GM21786 (cell line): ENCODE measurements at regions not wholly inside any gene's neighbourhood (a gene's known extent, or its start where the extent isn't known, plus 50 kb on each side); places are given as distances from the start of the nearest gene placed in this dataset.
"Not testable (repeated sequence)": the region's sequence is repeated elsewhere in the genome, so short reads cannot be mapped to it uniquely, and the experiment has no call there.

Source experiments
- ATAC-seq: cut with Tn5 transposase; IDR thresholded peaks from one replicate; pipeline ENCODE4 v1.9.1; 2021; ENCODE audit not compliant: unreplicated experiment

DNA sequence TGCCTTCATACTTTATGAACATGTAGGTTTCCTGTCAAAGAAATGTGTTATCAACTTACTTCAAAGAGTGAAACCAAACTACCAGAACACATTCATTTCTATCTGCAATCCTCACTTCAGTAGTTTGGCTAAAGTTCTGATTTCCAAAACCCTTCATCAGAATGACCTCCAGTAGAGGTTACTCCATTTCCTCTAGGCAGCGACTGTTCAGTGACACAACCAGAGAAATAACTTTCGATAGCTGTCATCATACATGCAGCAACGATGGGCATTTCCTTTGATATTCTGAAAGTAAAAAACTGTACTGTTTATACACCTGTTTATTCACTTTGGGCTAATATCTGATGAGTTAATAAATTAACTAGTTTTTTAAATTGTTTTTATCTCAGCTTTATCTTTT lies 532.5 kb upstream of the IZUMO3 start:
- no peak for ATAC-seq

DNA sequence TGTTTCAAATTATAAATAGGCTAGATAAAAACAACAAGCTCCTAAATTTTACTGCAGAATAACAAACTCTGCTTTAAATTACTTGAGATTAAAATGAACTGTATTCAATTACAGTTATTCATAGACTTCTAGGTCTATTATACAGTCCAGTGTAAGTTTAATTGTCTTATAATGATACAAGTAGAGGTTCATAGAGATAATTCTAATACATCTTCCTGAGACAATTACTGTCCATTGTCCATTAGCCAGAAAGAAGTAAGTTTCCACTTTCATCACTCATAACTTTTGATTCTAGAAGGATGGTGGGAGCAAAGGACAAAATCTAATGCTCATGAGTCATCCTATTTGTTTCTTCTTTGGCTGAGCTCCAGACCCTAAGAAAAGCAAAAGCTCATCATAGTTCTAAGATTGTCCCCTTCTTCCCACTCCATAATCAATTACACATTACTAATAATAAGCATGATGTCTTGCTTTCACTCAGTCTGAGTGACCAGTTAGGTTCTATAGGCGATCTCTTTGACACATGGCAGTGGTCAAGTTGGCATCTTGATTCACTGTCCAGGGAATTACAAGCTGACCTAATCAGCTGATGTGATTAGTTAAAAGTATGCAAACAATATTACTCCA lies 502.5 kb upstream of the IZUMO3 start:
- no peak for ATAC-seq

DNA sequence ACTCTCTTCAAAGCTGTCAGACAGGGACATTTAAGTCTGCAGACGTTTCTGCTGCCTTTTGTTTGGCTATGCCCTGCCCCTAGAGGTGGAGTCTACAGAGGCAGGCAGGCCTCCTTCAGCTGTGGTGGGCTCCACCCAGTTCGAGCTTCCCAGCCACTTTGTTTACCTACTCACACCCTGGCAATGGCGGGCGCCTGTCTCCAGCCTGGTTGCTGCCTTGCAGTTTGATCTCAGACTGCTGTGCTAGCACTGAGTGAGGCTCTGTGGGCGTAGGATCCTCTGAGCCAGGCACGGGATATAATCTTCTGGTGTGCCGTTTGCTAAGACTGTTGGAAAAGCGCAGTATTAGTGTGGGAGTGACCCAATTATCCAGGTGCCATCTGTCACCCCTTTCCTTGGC lies 499.8 kb upstream of the IZUMO3 start:
- ATAC-seq: not testable (repeated sequence)

DNA sequence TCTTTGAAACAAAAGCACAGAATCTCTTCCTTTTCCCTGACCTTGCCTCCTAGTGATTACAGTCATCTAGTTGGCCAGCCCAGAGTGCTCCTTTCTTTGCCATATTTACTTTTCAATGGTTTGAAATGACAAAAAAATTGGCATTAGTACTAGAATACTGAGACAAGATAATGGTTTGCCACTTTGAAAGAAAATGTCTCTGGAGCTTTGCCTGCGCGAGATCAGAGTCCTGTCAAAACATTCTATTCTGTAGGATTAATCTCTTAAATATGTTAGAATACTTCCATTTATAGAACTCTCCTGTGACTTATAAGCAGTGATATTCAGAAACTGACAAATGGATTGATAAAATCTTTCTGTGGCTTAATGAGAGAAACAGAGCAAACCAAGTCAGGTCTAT lies 484.0 kb upstream of the IZUMO3 start:
- ATAC-seq: no peak

DNA sequence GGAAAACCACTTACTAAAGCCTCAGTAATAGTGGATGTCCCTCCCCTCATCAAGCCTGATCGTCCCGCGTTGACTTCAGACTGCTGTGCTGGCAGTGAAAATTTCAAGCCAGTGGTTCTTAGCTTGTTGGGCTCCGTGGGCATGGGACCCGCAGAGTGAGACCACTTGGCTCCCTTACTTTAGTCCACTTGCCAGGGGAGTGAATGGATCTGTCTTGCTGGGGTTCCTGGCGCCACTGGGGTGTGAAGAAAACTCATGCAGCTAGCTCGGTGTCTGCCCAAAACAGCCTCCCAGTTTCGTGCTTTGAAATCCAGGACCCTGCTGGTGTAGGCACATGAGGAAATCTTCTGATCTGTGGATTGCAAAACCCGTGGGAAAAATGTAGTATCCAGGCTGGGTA lies 480.0 kb upstream of the IZUMO3 start:
- no peak for ATAC-seq

DNA sequence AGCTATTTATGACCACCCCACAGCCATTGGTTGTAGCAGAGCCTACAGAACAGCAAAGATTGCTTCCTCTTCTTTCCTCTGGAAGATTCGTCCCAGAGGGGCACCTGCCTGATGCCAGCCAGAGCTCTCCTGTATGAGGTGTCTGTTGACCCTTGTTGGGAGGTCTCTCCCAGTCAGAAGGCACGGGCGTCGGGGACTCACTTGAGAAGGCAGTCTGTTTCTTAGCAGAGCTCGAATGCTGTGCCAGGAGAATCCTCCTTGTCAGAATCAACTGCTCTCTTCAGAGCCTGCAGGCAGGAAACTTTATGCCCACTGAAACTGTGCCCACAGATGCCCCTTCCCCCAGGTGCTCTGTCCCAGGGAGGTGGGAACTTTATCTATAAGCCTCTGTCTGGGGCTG lies 479.5 kb upstream of the IZUMO3 start:
- no peak for ATAC-seq

DNA sequence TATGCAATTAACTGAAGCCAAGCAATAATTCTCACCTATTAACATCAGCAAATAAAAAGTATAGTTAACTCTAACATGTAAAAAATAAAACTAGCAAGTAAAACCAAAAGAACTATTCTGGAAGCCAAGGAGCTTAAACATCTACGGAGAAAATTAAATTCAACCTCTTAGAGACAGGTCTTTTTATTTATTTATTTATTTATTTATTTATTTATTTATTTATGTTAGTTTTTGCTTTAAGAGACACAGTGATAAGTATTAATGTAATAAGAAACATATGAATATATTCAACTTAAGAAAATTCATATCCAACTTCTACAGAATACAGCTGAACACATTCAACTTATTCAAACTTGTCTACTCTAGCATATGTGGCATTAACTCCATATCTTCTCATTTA lies 472.1 kb upstream of the IZUMO3 start:
- no peak for ATAC-seq

DNA sequence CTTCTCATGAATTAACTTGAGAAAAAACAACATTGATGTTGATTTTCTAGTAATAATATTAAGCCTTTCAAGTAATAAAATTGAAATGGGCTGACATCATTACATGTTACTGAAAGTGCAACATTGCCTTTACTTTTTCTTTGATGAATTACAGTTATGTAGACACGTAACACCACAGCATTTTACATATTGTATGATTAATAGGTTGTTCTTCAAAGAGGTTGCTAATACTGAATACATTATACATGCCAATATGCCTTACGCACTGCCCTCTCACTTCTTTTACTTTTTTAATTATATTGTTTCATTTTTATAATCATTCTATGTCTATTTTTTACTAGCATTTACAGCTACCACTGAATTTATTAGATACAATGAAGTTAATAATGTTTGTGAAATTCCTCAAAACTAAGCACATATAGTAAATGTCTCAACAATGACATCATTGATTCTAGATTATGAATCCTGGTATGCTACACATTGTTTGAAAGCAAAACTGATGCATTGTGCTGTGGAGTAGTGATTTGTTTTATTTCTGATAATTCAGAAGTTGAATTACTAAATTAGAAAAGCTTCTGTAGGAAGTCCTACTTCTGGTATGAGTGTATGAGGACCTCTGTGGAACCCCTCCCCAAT lies 464.4 kb upstream of the IZUMO3 start:
- ATAC-seq: no peak

DNA sequence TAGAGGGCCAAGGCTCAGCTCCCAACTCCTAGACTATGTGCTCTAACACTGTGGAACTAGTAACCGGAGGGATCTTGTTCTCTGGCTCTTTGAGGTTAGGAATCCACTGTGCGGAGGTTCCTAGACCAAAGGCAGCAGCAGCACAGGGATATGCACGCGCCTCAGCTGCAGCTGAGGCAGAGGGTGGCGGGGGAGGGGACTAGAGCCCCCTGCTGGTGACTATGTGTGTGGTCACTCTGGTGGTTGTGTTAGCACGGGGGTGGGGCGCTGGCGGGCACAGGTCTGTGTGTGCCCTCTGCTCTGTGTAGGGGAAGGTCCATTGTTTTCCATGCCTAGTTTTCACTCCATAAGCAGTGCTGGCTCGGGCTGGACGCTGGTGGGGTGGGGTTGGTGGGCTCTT lies 458.0 kb upstream of the IZUMO3 start:
- no peak for ATAC-seq

DNA sequence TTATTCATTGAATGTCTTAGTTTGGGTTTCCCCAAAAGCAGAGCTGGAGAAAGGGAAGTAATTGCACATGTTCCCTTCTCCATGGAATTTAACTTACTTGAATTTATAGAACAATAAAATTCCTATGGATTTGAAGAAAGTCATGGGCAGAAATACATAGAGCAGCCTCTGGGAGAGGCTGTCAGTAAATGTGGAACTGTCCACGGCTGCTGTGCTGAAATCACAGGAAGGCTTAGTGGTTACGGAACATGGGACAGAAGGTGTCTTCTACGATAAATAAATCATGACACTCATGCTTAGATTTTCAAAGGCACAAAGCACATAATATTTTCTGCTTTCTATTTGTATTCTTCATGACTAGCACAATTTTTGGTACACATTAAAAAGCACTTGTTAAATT lies 440.6 kb upstream of the IZUMO3 start:
- ATAC-seq: no peak

DNA sequence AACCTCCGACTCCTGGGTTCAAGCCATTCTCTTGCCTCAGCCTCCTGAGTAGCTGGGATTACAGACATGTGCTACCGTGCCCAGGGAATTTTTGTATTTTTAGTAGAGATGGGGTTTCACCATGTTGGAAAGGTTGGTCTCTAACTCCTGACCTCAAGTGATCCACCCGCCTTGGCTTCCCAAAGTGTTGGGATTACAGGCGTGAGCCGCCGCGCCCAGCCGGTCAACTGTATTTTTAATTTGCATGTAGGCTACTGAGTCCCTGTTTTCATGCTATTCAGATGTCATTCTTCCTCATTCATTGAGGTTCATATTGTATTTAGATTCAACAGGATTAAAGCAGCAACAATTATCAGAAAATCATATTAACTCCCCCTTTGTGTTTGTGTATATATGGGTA lies 425.1 kb upstream of the IZUMO3 start:
- not testable (repeated sequence) for ATAC-seq

DNA sequence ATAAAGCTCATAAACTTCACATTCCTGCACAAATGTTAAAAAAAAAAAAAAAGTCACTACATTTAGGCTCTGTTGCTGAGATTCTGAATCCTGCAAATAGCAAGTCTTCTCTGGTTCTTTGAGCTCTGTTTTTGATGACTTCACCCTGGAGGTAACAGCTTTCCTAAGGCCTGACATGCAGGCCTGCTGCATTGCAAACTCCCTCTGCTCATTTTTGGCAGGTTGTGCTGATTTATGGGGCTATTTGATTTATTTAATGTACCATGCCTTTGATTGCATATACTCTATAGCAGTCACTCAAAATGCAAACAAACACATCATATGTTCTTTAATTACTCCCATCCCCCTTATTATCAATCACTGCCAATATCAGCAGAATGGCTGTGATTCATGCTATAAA lies 416.1 kb upstream of the IZUMO3 start:
- ATAC-seq: no peak

DNA sequence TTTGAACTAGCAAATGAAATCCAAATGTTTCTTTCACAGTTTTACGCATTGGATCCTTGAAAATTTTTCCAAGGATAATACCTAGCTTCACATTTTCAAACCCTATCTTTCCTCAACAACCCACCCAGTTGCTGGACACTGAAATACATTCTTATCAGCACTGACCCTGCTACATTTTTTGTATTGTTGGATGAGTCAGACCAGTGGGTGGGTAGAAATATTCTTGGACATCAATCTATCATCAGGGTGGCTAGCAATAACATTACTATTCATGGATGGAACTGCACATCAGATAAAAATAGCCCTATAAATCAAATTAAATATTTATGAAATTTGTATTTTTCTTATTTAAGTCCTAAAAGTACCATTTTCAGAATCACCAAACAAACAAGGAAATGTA lies 407.4 kb upstream of the IZUMO3 start:
- no peak for ATAC-seq

DNA sequence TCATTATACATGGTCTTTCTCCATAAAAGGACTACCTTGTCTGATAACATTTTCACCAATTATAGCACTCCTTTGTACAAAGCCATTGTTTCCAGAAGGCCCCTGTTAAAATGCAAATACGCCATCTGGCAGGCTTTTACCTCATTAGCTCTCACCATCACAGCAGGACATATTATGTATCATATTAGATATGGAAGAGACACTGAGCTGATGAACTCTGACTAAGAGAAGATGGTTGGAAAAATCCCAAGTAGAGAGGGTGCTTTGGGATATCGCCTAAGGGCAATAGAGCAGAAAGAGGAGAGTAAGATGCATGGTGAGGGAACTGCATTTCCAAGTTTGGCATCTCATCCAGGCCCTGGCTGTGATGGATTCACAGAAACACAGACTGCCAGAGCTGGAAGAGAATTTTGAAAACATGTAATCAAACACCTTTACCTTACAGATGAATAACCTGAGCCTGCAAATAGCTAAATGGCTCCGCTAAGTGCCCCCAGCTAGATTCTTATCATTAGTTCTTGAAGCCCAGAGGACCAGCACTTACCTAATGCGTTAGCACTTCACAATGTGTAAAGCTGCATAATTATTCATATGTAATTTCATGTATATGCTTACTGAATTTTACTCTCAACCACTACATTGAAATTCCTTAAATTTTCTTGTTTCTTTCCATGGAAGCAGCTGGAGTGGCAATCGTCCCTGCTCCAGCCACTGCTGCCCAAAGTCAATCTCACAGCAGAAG lies 393.6 kb upstream of the IZUMO3 start:
- ATAC-seq: no peak

DNA sequence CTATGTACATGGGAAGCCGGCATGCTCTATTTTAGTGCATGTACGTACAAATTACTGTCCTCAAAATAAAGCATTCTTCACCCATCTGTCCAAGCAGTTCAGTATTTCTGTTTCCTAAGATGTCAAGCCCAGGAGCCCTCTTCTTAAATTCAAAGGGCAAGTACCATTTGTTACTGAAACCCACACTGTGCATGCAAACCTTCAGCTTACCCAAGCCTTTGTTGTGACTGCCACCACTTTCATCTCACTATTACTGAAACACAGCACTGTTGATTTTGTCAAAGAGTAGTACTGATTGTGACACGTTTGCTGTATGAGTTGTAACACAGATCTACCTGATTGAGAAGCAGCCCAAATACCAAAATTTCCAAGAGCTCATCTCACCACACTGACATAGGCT lies 390.4 kb upstream of the IZUMO3 start:
- no peak for ATAC-seq

DNA sequence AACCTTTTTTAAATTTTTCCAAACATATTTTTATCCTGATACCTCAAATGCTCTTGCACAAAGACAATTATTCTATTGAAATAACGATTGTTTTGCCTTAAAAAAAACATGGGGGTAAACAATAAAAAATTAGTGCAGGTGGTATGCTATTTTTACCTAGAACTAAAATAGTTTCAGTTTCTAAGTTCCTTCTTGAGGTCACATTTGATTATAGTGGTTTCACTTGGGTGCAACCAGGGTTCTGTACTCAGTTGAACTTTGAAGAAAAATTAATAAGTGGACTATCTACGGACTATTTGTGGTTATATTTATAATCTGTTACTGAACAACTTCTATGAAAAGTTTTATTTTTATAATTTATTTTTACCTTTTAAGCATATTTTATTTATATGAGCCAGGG lies 387.1 kb upstream of the IZUMO3 start:
- ATAC-seq: peak; percentile 67

DNA sequence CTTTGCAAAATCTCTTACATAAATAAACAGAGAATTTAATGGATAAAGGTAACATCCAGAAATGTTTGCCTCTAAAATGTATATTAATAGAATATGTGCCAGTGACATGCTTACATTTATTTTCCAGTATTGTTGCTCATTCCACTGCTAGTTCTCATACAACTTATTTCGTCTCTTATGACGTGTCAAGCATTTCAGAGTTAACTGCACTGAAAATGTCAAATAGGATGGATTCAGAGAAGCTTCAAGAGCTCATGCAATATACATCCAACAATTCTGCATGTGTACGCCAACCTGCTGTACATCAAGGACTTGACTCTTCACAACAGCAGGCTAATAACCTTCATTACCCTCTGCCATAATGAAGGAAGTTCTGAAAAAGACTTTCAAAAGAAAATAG lies 386.2 kb upstream of the IZUMO3 start:
- ATAC-seq: no peak

DNA sequence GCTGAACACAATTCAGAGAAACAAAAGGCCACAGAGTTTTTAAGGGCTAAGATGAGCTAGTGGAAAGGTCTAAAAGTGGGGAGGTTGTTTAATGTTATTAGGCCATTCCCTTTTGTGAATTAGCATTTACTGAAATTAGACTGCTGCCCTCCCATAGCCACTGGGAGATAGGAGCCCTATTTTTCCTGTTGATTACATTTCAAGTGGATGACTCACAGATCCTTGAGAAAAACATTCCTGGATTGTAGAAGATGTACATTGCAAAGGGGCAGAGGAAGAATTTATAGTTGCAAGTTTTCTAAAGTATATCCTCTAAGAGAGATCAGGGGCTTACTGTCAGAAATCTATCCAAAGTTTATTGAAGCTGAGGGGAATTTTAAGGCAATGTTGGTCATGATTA lies 367.1 kb upstream of the IZUMO3 start:
- ATAC-seq: no peak

DNA sequence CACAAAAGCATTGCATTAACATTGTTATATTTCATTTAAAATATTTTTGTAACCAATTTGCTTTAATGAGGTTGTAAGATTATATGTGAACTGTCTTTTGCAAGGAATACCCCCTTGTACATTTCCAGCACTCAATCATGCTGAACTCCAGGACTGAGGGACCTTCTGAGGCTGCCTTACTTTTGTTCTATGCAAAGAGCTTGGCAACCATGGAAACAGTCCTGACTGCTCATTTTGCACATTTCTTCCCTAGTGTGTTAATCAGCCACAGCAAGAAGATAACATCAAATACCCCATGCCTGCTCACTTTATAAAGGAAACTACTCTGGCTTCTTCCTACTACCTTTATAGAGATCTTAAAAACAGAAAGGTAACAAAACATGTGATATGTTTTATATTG lies 355.6 kb upstream of the IZUMO3 start:
- ATAC-seq: no peak

DNA sequence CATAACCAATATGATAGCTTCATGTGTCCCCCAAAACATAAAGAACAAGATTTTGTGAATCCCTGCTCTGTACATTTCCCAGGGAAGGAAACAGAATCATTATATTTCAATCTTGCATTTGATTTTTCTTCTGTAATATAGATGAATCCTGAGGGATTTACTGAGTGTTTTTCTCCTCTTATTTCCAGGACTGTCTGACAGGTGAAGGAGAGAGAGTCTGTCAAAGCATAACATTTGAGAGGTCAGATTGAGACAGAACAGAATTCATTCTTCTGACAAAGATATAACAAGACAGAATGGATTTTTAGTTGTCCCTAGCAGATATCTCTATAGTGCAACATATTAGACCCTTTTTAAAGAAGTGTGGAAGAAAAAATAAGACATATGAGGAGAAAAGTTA lies 354.5 kb upstream of the IZUMO3 start:
- ATAC-seq: no peak

DNA sequence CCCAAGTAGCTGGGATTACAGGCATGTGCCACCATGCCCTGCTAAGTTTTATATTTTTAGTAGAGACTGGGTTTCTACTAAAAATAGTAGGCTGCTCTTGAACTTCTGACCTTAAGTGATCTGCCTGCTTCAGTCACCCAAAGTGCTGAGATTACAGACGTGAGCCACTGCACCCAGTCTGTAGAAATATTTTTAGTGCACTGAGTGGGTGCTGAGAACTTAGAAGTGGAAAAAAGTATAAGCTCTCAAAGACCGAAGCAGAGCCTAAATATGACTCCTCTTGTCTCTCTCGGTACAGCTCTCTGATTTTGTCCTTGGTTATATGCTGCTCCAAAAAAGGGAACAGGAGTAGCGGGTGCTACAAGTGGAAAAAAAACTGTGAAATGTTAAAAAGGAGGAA lies 353.8 kb upstream of the IZUMO3 start:
- no peak for ATAC-seq

DNA sequence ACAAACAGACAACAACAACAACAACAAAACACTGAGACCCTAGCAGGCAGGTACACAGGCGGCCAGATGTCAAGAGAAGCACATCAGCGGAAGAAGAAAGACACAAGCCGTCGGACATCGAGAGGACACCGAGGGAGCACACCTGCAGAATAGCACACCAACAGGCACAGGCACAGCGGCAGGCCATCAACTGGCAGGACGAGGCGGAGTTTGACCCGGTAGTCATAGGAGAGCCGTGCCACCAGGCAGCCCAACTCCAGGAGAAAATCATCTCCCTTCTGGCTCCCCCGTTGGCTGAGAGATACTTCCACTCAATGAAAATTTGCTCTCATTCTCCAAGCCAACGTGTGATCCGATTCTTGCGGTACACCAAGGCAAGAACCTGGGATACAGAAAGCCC lies 352.1 kb upstream of the IZUMO3 start:
- ATAC-seq: no peak

DNA sequence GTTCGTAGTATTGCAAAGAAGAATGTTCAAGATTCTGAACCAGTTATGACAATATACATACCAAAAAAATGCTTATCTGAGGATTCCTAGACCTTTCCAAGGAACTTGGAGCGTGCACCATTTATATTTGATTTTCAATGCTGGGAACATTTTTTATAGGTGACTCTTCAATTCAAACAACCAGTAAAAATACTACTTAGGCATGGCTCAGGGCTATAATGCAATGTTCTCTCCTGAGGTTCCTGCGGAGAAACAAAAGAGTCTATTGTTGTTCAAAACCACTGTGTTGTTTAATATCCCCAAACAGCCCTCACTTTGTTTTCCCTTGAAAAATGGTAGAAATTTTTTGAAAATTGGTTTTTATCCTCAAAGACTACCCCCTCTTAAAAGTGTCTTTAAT lies 335.7 kb upstream of the IZUMO3 start:
- no peak for ATAC-seq
